NCI-H226 (cell line): ENCODE measurements at regions not wholly inside any gene's neighbourhood (a gene's known extent, or its start where the extent isn't known, plus 50 kb on each side); places are given as distances from the start of the nearest gene placed in this dataset.
"Not testable (repeated sequence)": the region's sequence is repeated elsewhere in the genome, so short reads cannot be mapped to it uniquely, and the experiment has no call there.

ENCODE experiments used
- DNase-seq: peaks from one replicate; pipeline ENCODE4 v3.0.0-alpha.2; 2015

GRCh38 chr5:155794795-155795194 lies 532.2 kb upstream of the SGCD start:
- DNase-seq, result no peak

DNA sequence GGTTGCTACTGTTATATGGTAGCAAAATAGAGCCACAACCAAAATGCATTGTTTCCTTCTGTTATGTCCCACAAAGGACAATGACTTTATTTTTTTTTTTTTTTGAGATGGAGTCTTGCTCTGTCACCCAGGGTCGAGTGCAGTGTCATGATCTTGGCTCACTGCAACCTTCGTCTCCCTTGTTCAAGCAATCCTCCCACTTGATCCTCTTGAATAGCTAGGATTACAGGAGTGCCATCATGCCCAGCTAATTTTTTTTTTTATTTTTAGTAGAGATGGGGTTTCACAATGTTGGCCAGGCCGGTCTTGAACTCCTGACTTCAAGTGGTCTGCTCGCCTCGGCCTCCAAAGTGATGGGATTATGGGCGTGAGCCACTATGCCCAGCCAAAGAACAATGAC lies 527.7 kb upstream of the SGCD start:
- no peak for DNase-seq

DNA sequence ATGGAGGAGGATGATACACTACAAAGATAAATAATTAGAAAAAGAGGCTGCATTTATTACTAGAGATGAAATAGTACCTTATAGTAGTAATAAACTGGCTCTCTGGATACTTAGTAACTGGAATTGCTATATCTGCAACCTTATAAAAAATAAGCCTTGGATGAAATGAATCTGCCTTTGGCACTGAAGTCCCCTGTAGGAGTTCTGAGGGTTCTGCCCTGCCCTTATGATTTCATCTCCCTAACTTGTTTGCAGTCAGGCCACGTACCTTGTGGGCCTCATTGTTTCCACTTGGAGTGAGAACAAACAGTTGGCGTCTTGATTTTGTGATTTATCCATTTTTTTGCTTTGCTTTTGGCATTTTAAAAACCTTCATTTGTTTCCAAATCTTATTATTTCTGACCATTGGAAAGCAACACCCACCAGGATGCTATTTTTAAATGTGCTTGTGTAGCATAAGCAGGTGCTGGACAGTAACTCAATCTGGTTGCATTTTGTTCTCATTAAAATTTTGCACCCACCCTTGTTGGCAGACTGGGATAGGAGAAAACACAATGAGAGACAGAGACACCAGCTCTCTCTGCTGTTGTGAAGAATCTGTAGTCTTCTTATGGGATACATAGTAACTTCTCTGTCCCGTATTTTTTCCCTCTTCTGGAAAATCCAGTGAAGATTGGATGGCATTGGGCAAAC lies 518.9 kb upstream of the SGCD start:
- DNase-seq, result no peak

- no peak for DNase-seq
Observed at GRCh38 chr5:155815248-155815647, 511.7 kb upstream of the SGCD start.

- no peak for DNase-seq
Observed at GRCh38 chr5:155822177-155822576, 504.8 kb upstream of the SGCD start.

- no peak for DNase-seq
Observed at GRCh38 chr5:155826611-155827507, 500.1 kb upstream of the SGCD start.

DNA sequence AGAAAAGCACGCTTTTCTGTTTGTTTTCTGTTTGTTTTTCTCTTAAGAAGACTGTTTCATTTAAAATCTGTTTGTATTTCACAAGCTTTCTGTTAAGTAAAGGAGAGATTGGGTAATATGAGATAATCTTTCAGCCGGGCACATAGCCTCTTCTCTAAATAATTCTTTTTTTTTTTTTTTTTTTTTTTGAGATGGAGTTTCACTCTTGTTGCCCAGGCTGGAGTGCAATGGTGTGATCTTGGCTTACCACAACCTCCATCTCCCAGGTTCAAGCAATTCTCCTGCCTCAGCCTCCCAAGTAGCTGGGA lies 499.5 kb upstream of the SGCD start:
- not testable (repeated sequence) for DNase-seq

GRCh38 chr5:155827949-155828348 lies 499.0 kb upstream of the SGCD start:
- DNase-seq, result no peak

DNA sequence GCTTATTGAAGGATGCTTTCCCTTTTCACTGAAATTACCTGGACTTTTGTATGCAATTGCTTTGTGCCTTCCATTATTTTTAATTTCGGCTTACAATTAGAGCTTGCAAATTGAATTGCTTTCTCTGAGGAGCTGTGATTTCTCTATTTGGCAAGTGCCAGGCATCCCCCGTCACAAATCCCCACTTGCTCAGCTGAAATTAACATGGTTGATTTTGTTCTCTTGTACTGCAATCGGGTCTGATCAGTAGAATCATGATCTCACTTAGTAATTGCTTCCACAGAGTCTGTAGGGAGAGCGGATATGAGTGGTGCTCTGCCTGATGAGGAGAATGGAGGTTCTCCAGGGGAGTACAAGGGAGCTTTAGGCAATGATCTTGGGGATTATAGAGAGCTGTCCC lies 495.5 kb upstream of the SGCD start:
- DNase-seq, result no peak

DNA sequence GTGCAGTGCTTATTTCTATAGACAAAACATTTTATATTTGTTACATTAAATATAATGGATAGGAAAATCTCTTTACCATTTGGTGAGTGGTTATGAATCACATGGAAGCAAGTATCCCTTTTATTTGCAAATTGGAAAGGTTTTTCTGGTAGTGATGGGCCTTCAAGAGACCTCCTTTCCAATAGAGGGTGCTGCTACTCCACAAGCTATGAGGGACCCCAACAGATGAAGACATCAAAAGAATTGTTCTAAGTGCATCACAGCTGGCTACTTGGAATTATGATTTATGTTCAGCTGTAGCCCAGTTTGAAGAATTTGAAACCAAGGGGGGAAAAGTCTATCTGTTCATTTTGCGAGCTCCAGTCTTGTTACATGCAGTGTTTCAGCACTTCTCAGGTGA lies 493.7 kb upstream of the SGCD start:
- DNase-seq, result no peak

DNA sequence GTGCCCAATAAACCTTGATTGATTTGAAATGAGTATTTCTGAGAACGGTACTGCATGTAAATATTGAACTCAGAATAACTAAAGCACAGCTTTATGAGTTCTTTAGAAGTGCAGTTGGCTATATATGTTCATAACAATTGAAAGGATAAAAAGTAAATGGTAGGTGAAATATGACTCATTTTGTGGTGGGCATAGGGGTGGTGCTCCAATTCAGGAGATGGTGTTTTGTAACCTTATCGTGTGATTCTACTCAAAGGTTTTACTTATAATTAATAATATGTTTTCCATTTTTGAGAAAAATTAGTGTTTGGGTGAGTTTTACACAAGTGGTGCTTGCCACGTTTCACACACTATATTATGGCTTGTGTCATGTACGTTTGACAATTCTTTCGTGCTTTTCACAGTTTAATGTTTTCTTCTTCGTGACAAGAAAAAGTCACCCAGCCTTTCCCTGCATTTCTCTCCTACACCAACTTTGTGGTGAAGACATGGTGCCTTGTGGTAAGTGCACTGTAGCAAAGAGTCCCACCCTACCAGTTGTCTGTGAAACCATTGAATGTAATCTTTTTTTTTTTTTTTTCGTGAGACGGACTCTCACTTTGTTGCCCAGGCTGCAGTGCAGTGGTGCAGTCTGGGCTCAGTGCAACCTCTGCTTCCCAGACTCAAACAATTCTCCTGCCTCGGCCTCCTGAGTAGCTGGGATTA lies 492.5 kb upstream of the SGCD start:
- no peak for DNase-seq

- DNase-seq, result no peak
Observed at GRCh38 chr5:155836089-155836803, 490.7 kb upstream of the SGCD start.

DNA sequence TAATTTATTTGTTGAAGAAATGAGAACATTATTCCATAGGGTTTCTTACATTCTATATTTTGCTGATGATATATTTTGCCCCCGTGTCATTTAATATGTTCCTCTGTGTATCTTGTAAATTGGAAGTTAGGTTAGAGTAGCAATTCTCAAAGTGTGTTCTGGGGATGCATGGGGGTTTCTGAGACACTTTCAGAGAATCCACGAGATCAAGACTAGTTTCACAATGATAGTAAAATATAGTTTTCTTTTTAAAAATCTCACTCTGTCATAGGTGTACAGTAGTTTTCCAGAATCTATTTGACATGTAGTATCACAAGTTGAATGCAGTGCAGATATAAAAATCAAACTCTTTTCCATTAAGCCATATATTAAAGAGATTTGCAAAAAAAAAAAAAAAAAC lies 488.6 kb upstream of the SGCD start:
- DNase-seq, result no peak

DNA sequence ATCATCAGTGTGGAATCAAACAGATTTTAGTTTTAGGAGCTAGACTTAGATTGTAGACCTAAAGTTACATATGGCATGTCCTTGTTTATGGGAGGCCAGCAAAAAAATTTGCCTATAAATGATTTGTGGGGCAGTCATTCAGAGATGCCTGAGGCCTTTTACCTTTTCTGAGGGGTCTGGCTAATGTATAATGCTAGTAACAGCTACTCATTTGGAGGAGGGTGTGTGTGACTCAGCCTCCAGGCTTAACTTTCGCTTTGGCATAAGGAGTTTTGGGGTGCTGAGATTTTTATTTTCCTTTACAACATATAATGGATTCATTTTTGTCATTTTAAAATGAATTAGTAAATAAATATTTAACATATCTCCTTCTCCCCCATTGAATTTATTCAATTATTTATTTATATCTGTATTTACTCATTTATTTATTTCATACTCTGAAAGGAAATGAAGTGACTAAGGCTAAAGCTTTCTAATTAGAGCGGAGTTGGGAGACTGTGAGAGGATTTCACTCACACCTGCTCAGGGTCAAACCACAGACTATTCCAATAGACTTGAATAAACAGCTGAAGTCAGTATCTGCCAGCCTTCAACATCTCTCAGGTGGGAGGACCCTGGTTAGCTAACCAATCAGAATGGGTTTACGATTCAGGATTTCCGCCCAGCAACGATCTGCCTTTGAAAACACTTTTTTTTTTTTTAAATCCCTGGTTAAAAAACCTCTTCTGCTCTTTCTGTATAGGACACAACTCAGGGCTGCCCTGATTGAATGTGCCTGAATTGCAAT lies 487.5 kb upstream of the SGCD start:
- DNase-seq, result no peak

DNA sequence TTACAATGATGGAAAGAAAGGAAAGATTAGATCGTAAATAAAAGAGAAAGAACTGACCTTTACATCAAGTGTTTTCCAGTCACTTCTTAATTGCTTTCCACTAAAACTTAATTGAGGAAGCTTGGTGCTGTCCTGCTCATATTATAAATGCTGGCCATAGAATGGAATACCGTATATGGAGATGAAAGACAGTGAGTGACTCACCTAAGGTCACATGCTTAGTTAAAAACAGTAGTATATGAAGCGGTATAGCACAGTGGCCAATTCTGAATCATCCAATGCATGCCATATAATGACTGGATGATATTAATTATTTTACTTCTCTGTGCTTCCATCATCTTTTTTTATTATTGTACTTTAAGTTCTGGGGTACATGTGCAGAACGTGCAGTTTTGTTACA lies 482.4 kb upstream of the SGCD start:
- DNase-seq, result no peak

- DNase-seq, result no peak
Observed at GRCh38 chr5:155850370-155850769, 476.6 kb upstream of the SGCD start.

DNA sequence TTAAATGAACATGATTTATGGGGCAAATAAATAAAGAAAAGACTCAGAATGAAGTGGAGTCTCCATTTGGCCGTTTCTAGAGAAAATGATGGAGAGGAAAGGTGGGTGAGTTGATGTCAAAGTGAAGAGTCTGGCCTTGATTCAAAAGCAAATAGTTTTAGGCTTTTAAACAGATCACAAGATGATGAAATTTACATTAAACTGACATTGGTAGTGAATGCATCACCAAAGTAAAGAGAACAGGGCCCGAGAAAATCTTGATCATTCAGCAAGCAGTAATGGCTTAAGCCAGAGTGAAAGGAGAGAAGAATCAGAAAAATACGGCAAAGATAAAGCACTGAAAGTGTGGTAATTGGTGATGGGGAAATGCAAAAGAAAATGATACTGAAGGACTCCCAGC lies 460.0 kb upstream of the SGCD start:
- DNase-seq, result no peak

- no peak for DNase-seq
Observed at GRCh38 chr5:155867522-155868088, 459.4 kb upstream of the SGCD start.

GRCh38 chr5:155870636-155871035 lies 456.3 kb upstream of the SGCD start:
- DNase-seq, result no peak

- DNase-seq, result no peak
Observed at GRCh38 chr5:155871623-155872022, 455.3 kb upstream of the SGCD start.

- DNase-seq, result no peak
Observed at GRCh38 chr5:155872629-155873220, 454.2 kb upstream of the SGCD start.
